ENCODE measurements at regions not wholly inside any gene's neighbourhood (a gene's known extent, or its start where the extent isn't known, plus 50 kb on each side); places are given as distances from the start of the nearest gene placed in this dataset.

GRCh38 chr2:88834866-88835265 lies 143.4 kb downstream of the RPIA start:
- Histone ChIP-seq H3K79me2 (ENCODE audit: insufficient read depth, low read length) (no peaks in the 10 kb centered on the region), H3K27me3 (ENCODE audit: insufficient read depth, low read length) (no peaks in the 10 kb centered on the region), H3K9me3 (ENCODE audit: low read depth, low read length) (no peaks in the 10 kb centered on the region), H2AFZ (ENCODE audit: low read length) (no peak overlapping the region), H4K20me1 (ENCODE audit: insufficient read depth, low read length) (no peaks in the 10 kb centered on the region), H3K4me1 (ENCODE audit: insufficient read depth, low read length) (no peaks in the 10 kb centered on the region), H3K36me3 (ENCODE audit: insufficient read depth, low read length) (no peaks in the 10 kb centered on the region), H3K4me3 (ENCODE audit: insufficient read depth, low read length) (no peak overlapping the region), H3K27ac (ENCODE audit: low read depth, low read length) (no peak overlapping the region), H3K4me2 (ENCODE audit: insufficient read depth, low read length) (no peak overlapping the region)
- no peak for DNase-seq (ENCODE audit: insufficient read length, low spot score, missing footprints)
- TF ChIP-seq, protein P1, sequence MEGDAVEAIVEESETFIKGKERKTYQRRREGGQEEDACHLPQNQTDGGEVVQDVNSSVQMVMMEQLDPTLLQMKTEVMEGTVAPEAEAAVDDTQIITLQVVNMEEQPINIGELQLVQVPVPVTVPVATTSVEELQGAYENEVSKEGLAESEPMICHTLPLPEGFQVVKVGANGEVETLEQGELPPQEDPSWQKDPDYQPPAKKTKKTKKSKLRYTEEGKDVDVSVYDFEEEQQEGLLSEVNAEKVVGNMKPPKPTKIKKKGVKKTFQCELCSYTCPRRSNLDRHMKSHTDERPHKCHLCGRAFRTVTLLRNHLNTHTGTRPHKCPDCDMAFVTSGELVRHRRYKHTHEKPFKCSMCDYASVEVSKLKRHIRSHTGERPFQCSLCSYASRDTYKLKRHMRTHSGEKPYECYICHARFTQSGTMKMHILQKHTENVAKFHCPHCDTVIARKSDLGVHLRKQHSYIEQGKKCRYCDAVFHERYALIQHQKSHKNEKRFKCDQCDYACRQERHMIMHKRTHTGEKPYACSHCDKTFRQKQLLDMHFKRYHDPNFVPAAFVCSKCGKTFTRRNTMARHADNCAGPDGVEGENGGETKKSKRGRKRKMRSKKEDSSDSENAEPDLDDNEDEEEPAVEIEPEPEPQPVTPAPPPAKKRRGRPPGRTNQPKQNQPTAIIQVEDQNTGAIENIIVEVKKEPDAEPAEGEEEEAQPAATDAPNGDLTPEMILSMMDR (IDR thresholded peaks at IDR 0.05; ENCODE audit: extremely low read depth, low read depth, low read length): no peak

DNA sequence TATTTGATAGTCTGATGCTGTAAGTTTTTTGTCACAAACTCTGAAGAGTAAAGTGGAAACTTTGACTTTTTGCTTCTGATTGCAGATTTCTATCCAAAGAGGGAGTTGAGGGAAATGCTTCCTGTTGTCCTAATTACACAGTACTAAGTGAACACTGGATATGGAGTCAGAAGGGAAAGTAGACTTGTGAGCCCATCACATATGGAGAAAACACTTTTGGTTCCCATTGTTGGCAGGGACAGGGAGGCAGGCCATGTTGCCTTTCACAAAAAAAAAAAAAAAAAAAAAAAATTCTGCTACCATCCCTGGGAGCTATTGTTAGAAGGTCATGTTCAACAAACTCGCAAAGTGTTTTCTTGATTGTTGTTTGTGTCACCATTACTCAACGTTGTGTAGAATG lies 144.3 kb downstream of the RPIA start:
- Histone ChIP-seq H3K79me2 (ENCODE audit: insufficient read depth, low read length) (no peaks in the 10 kb centered on the region), H3K4me2 (ENCODE audit: insufficient read depth, low read length) (no peak overlapping the region), H3K9me3 (ENCODE audit: low read depth, low read length) (no peaks in the 10 kb centered on the region), H3K27ac (ENCODE audit: low read depth, low read length) (no peak overlapping the region), H3K36me3 (ENCODE audit: insufficient read depth, low read length) (no peaks in the 10 kb centered on the region), H3K4me3 (ENCODE audit: insufficient read depth, low read length) (no peak overlapping the region), H3K27me3 (ENCODE audit: insufficient read depth, low read length) (no peaks in the 10 kb centered on the region), H4K20me1 (ENCODE audit: insufficient read depth, low read length) (no peaks in the 10 kb centered on the region), H3K4me1 (ENCODE audit: insufficient read depth, low read length) (no peaks in the 10 kb centered on the region), H2AFZ (ENCODE audit: low read length) (no peak overlapping the region)
- no peak for DNase-seq (ENCODE audit: insufficient read length, low spot score, missing footprints)
- TF ChIP-seq, protein P1 (IDR thresholded peaks at IDR 0.05; ENCODE audit: extremely low read depth, low read depth, low read length): no peak

DNA sequence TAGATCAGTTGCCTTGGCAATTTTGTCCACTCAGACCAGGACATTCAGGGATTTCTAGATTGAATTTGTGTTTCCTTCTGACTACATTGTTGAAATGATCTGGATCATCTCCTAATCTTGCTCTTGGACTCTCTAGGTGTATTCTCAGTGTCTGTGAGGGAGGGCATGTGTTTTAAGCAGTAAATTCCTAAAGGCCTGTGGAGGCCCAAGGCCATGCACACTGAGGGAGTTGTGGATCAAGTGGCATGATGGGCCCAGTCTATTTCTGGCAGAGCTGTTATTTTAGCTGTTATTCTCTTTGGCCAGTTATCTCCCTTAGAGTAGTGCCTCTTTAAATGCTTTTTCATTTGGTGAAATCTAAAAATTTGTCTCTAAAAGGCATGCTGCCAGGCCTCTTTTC lies 144.9 kb downstream of the RPIA start:
- H3K9me3 ChIP-seq (ENCODE audit: low read depth, low read length): no peaks in the 10 kb centered on the region
- no peak overlapping the region for H2AFZ ChIP-seq (ENCODE audit: low read length)
- no peak overlapping the region for H3K4me3 ChIP-seq (ENCODE audit: insufficient read depth, low read length)
- H3K27me3 ChIP-seq (ENCODE audit: insufficient read depth, low read length): no peaks in the 10 kb centered on the region
- H3K4me2 ChIP-seq (ENCODE audit: insufficient read depth, low read length): no peak overlapping the region
- H4K20me1 ChIP-seq (ENCODE audit: insufficient read depth, low read length): no peaks in the 10 kb centered on the region
- no peaks in the 10 kb centered on the region for H3K36me3 ChIP-seq (ENCODE audit: insufficient read depth, low read length)
- TF ChIP-seq, protein P1 (IDR thresholded peaks at IDR 0.05; ENCODE audit: extremely low read depth, low read depth, low read length): no peak
- H3K4me1 ChIP-seq (ENCODE audit: insufficient read depth, low read length): no peaks in the 10 kb centered on the region
- no peak overlapping the region for H3K27ac ChIP-seq (ENCODE audit: low read depth, low read length)
- DNase-seq (ENCODE audit: insufficient read length, low spot score, missing footprints): no peak
- H3K79me2 ChIP-seq (ENCODE audit: insufficient read depth, low read length): no peaks in the 10 kb centered on the region

GRCh38 chr2:88837511-88838160 lies 146.2 kb downstream of the RPIA start:
- TF ChIP-seq, protein P1 (IDR thresholded peaks at IDR 0.05; ENCODE audit: extremely low read depth, low read depth, low read length): no peak
- no peak for DNase-seq (ENCODE audit: insufficient read length, low spot score, missing footprints)
- Histone ChIP-seq H3K4me2 (ENCODE audit: insufficient read depth, low read length) (no peak overlapping the region), H3K79me2 (ENCODE audit: insufficient read depth, low read length) (no peaks in the 10 kb centered on the region), H4K20me1 (ENCODE audit: insufficient read depth, low read length) (no peaks in the 10 kb centered on the region), H3K36me3 (ENCODE audit: insufficient read depth, low read length) (no peaks in the 10 kb centered on the region), H3K4me1 (ENCODE audit: insufficient read depth, low read length) (no peaks in the 10 kb centered on the region), H3K27me3 (ENCODE audit: insufficient read depth, low read length) (no peaks in the 10 kb centered on the region), H2AFZ (ENCODE audit: low read length) (no peak overlapping the region), H3K9me3 (ENCODE audit: low read depth, low read length) (no peaks in the 10 kb centered on the region), H3K27ac (ENCODE audit: low read depth, low read length) (no peak overlapping the region), H3K4me3 (ENCODE audit: insufficient read depth, low read length) (no peak overlapping the region)
